ENCODE measurements at regions not wholly inside any gene's neighbourhood (a gene's known extent, or its start where the extent isn't known, plus 50 kb on each side); places are given as distances from the start of the nearest gene placed in this dataset.

- TF ChIP-seq POLR2A (IDR thresholded peaks at IDR 0.05; ENCODE audit: low read length) (no peak), CBX8 (IDR thresholded peaks at IDR 0.05) (no peak), CEBPB (IDR thresholded peaks at IDR 0.05) (no peak), HDAC2 (IDR thresholded peaks at IDR 0.05) (no peak)
Measured at GRCh38 chr7:3133811-3134385, 90.2 kb upstream of the CARD11 start.

Data from A549 (cell line).